ENCODE measurements at regions not wholly inside any gene's neighbourhood (a gene's known extent, or its start where the extent isn't known, plus 50 kb on each side); places are given as distances from the start of the nearest gene placed in this dataset.
"Not testable (repeated sequence)": the region's sequence is repeated elsewhere in the genome, so short reads cannot be mapped to it uniquely, and the experiment has no call there.

DNA sequence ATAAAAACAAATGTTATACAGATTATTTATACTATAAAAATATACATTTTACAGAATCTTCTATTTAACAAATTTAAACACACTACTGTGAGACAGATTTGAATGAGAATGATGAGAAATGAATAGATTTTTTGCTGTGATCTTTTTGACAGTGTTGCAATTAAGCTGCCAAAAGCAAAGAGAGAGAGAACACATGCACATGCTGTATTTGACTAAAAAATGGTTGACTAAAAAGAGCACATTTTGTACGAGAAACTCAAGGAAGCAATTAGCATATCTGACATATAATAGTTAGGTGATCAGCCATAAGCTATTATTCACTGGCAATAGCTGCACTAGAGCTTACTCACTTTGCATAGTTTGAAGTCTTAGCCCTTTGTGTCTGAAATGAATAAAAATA lies 115.8 kb downstream of the SYT10 start:
- DNase-seq (ENCODE audit: low spot score) = no peak

- no peak for DNase-seq (ENCODE audit: low spot score)
These were observed 117.1 kb downstream of the SYT10 start for GRCh38 chr12:33322519-33322918.

DNA sequence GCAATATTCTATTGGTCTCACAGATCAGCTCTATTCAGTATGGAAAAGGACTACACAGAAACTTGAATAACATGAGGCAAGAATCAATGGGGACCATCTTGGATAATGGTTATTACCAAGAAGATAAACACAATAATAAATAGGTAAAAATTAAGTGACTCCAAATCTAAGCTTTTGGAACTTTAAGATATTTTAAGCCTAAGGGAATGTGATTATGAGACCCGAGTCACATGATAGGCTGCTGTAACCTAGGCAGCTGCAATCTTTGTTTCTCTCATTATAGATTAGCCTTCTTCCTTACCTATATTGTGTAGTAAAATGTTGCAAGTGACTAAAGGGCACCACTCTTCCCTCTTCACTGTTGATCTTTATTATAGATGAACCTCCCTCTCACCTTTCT lies 121.9 kb downstream of the SYT10 start:
- DNase-seq (ENCODE audit: low spot score) = no peak

GRCh38 chr12:33314223-33314622 lies 125.4 kb downstream of the SYT10 start:
- no peak for DNase-seq (ENCODE audit: low spot score)

DNA sequence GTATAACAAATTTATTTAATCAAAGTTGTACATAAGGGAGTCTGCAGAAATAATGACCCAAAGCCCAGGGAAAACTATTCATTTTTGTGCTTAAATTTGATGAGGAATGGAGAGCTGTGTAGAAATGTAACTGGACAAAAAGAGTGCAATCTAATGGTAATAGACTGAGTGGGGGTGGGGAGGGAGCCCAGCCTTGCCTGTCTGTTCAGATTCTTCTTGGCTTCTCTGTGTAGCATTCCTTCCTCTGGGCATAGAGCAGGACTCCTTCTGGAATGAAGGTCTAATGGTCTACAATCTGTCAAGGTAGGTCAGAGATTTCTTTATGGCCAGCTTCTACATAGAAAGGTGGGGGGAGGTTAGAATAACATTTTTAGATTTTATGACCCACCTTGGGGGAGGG lies 126.1 kb downstream of the SYT10 start:
- DNase-seq (ENCODE audit: low spot score) = no peak

DNA sequence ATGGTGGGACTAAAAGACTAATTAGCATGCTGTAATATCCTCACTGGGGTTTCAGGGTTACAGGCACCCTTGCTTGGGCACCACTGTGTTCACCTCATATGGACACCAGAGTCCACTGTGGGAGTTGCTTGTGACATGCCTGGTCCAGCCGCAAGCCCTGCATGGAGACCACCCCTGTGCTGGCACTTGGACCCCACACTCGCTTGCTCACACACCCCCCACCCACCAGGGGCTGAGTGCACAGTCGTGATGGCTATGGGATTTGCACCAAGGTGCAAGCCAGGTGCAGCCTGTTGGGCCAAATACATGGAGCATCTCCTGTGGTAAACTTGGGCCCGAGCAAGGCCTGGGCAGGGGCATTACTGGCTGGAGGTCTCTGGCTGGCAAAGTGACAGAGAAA lies 129.1 kb downstream of the SYT10 start:
- DNase-seq (ENCODE audit: low spot score) = no peak

DNA sequence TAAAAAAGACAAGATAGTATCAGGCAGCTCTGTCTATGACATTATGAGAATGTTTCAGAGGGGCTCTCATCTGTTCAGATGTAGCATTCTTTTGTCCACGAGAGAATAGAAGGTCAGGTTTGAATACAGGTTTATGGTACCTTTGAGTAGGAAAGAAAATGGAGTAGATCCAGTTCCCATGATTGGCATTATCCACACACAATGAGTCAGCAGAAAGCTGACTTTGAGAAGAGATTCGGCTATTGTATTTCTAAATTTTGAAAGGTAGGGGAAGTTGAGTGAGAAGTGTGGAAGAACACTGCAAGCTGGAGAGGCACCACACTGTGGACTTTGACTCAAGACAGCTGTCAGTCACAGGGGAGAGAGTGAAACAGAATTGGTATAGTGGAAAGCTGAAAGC lies 135.4 kb downstream of the SYT10 start:
- no peak for DNase-seq (ENCODE audit: low spot score)

GRCh38 chr12:33296529-33296928 lies 143.1 kb downstream of the SYT10 start:
- no peak for DNase-seq (ENCODE audit: low spot score)

- no peak for DNase-seq (ENCODE audit: low spot score)
These were observed 148.9 kb downstream of the SYT10 start for GRCh38 chr12:33290703-33291102.

DNA sequence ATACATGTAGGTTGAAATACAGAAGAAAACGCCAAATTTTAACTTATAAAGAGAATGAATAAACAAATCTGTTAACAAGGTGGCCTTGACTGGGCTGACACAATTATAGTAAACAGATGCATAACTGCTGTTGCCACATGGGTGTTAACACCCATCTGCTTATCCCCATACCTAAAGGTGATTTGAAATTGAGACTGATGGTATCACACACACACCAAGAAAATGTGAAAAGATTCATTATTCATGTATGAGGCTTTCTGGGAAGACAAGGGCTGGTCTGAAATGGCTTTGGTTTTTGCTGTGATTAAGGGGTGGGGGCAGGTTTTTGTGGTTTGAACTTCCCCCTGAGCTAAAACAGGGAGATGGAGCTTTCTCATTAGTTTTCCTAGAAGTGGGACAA lies 156.6 kb downstream of the SYT10 start:
- no peak for DNase-seq (ENCODE audit: low spot score)

- DNase-seq (ENCODE audit: low spot score) = no peak
These were observed 162.2 kb downstream of the SYT10 start for GRCh38 chr12:33277376-33277775.

GRCh38 chr12:33267641-33268040 lies 172.0 kb downstream of the SYT10 start:
- DNase-seq (ENCODE audit: low spot score) = no peak

- no peak for DNase-seq (ENCODE audit: low spot score)
These were observed 173.7 kb downstream of the SYT10 start for GRCh38 chr12:33265900-33266299.

DNA sequence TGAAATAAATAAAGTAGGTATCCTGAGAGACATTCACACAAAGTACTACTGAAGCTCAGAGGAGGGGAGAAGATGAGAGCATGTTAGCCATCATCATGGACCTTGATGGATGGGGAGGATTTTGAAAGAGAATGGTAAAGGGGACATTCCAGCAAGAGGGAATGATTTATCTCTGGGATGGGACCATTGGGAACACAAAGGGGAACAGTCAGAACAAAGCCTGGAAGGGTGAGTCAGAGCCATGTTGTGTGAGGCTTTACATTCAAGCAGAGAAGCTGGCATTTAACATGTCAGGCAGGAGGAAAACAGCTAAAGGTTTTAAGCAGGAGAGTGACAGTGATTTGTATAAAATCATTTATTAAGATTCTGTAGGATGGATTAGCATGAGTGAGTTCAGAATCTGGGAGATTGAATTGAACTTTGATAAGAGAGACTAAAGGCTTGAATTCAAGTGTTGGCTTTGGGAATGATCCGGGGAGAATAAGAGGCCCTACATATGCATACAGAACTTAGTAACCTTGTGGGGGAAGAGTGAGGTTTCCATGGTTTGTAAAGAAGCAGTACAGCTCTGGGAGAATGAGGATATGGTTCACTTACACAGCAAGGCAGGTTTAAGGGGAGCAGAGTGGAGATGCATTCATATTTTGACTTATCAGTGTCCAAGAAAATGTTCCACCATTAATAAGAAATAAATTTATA lies 174.4 kb downstream of the SYT10 start:
- no peak for DNase-seq (ENCODE audit: low spot score)

DNA sequence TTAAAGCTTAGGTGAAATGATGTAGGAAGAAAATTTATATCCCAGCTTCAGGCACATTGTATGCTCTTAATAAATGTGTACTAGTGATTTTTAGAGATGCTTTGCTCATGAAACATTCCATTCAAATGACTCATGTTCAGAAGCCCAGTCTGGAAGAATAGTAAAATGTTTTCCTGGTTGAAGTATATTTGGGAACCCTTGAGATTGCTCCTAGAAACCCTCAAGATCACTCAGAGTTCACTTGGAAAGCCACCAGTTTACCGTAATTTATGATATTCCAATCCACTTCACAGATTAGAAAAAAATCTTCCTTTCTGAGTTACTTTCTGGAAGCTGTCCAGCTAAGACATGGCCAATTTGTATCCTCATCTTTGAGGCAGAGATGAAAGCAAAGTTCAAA lies 186.4 kb downstream of the SYT10 start:
- DNase-seq (ENCODE audit: low spot score) = no peak

DNA sequence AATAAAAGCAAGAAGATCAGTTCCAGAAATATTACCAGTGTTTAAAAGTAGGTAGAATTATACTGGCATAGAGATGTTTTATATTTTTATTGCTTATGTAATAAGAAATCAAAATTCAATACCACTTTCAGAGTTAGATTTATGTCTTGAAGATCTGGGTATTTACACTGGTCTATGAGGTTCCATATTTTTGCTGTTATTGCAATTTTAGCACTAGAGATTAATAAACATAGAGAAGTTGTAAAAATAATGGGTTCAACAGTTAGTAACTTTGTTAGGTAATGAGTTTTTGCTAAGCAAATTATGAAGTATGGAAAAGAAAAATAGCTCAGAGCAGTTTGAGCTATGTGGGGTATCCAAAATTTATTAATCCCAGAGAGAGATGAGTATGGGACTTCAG lies 188.1 kb downstream of the SYT10 start:
- DNase-seq (ENCODE audit: low spot score) = no peak

DNA sequence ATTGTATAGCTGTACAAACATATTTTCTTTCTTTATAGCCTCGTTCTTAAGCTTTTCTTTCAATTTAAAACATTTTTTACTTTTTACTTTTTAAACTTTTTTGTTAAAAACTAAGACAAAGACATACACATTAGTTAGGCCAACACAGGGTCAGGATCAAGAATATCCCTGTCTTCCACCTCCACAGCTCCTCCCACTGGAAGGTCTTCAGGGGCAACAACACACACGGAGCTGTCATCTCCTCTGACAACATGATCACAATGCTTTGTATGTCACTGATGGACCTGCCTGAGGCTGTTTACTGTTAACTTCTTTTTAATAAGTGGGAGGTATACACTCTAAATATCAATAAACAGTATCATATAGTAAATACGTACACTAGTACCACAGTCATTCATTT lies 191.3 kb downstream of the SYT10 start:
- no peak for DNase-seq (ENCODE audit: low spot score)

GRCh38 chr12:33247625-33248024 lies 192.0 kb downstream of the SYT10 start:
- DNase-seq (ENCODE audit: low spot score) = no peak

DNA sequence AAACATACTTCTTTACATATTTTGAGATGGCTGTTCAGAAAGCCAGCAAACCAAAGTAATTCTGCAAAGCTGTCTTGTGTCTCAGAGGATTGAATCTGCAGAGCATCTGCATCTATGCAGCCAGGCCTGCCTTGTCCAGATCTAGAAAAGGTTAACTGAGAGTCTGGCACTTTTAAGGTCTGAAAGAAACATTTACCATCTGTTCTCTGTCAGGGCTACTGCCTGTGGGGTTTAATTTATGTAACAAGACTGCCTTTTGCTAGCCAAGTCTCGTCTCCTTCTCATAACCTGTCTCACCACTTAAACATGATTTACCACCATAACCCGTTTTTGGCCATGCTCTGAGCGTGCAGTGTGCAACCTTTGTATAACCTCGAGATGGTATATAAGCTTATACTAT lies 194.2 kb downstream of the SYT10 start:
- DNase-seq (ENCODE audit: low spot score) = no peak

DNA sequence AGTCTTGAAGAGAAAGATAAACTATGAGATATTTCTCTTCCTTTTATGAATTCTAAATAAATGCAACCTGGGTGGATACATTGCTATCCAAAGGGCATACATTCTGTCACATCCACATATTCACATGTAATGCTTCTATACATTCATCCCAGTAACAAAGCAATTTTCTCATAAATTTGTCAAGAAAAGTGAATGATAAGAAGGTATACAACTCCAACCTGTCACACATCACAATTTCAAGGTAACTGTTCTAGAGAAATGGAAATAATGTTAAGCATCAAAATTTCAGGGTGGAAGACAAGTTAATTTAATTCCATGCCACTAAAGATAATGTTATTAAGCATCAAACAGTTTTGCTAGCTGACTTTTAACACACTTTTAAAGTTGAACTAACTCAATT lies 212.9 kb downstream of the SYT10 start:
- no peak for DNase-seq (ENCODE audit: low spot score)

DNA sequence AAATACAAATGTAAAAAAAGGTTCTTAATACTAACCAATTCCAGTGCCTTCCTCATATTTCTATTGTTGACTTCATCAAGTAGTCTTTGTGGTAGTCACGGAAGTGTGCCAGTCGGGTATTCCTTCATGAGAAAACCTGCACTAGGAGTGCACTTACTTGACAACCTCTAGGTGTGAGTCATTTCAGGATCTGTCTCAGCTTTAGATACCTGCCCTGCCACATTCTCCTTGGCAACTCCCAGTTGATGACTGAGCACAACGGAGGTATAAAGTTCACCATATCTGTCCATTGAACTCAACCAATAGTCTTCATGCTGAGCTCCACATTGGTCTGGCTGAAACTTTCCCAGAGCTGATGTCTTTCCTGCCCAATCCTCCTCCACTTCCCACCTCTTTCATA lies 215.7 kb downstream of the SYT10 start:
- no peak for DNase-seq (ENCODE audit: low spot score)

DNA sequence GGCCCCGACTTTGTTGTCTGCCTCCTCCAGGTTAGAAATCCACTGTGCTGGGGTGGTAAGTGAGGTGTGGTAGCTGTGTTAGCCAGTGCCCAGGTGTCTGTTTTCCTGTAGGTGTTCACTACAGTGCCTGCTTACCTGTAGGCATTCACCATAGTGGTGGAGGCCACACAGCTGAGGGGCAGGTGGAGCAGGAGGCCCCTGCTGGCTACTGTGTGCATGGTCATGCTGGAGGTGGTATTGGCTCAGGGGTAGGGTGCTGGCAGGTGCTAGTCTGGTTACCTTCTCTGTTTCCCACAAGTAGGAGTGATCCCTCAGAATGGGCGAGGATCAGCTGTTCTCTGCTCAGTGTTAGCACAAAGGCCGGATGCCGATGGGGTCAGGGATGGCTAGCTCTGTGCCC lies 217.3 kb downstream of the SYT10 start:
- no peak for DNase-seq (ENCODE audit: low spot score)

DNA sequence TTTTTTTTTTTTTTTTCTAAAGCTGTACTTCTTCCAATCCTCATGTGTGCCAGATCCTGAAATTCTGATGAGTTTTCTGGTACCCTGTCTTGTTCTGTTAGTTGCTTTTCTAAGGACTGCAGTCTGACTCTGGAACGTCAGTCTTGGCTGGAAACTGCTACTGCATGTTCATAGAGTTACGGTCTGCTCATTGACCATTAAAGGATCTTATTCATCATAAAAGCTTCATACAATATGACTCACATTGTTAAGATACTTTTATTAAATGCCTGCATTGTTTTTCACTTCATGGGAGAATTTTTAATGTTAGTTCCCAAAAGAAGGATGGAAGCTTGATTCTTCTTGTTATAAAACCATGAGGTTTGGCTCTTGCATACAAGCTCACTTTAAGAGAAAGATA lies 233.6 kb downstream of the SYT10 start:
- DNase-seq (ENCODE audit: low spot score) = no peak

DNA sequence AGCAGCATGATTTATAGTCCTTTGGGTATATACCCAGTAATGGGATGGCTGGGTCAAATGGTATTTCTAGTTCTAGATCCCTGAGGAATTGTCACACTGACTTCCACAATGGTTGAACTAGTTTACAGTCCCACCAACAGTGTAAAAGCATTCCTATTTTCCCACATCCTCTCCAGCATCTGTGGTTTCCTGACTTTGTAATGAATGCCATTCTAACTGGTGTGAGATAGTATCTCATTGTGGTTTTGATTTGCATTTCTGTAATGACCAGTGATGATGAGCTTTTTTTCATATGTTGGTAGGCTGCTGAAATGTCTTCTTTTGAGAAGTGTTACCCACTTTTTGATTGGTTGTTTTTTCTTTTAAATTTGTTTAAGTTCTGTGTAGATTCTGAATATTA lies 245.2 kb downstream of the SYT10 start:
- DNase-seq (ENCODE audit: low spot score) = not testable (repeated sequence)

GRCh38 chr12:33192226-33192625 lies 247.4 kb downstream of the SYT10 start:
- no peak for DNase-seq (ENCODE audit: low spot score)
